Endothelial cell of umbilical vein (primary cell): ENCODE measurements at regions not wholly inside any gene's neighbourhood (a gene's known extent, or its start where the extent isn't known, plus 50 kb on each side); places are given as distances from the start of the nearest gene placed in this dataset.

ENCODE experiments used
- CTCF ChIP-seq, 2 donors: IDR thresholded peaks; 1 replicate in 1 of 2; 2 replicates in 1 of 2; pipeline ENCODE4 v1.5.1; 2011; ENCODE audit warnings: low read length in 2 of 2, mild to moderate bottlenecking in 2 of 2, moderate library complexity in 2 of 2, control low read depth in 1 of 2, inconsistent platforms in 1 of 2, low read depth in 1 of 2; ENCODE audit not compliant: insufficient read depth in 1 of 2; ENCODE audit errors: extremely low read depth in 1 of 2
- EZH2 ChIP-seq: IDR thresholded peaks from 2 replicates; pipeline ENCODE4 v1.6.1; 2012; ENCODE audit warnings: borderline replicate concordance, low read depth, mild to moderate bottlenecking, moderate library complexity, low read length, inconsistent platforms; ENCODE audit not compliant: severe bottlenecking
- POLR2AphosphoS5 ChIP-seq: IDR thresholded peaks from 2 replicates; pipeline ENCODE4 v1.6.1; 2012; ENCODE audit warnings: low read depth, mild to moderate bottlenecking, control low read depth, low read length, moderate library complexity; ENCODE audit not compliant: insufficient read depth

- TF ChIP-seq CTCF (IDR thresholded peaks at IDR 0.05; ENCODE audit: extremely low read depth in 1 of 2, insufficient read depth in 1 of 2, low read depth in 1 of 2, low read length in 2 of 2) (no peak), POLR2AphosphoS5 (no peak), EZH2 (no peak)
Measured at GRCh38 chr7:67301667-67302066, 305.0 kb downstream of the TYW1 start.
